HG03095 (cell line): ENCODE measurements at regions not wholly inside any gene's neighbourhood (a gene's known extent, or its start where the extent isn't known, plus 50 kb on each side); places are given as distances from the start of the nearest gene placed in this dataset.
"Not testable (repeated sequence)": the region's sequence is repeated elsewhere in the genome, so short reads cannot be mapped to it uniquely, and the experiment has no call there.

ENCODE experiments used
- ATAC-seq: cut with Tn5 transposase; IDR thresholded peaks from one replicate; pipeline ENCODE4 v1.9.1; 2021; ENCODE audit warnings: moderate library complexity; ENCODE audit not compliant: unreplicated experiment

- ATAC-seq = no peak
These were observed 53.5 kb downstream of the XCL2 start for GRCh38 chr1:168490306-168490705.

GRCh38 chr1:168488138-168488537 is 55.7 kb downstream of the XCL2 start:
- no peak for ATAC-seq

GRCh38 chr1:168486820-168487219 is 57.0 kb downstream of the XCL2 start:
- not testable (repeated sequence) for ATAC-seq

- ATAC-seq = no peak
These were observed 58.7 kb downstream of the XCL2 start for GRCh38 chr1:168485048-168485447.

GRCh38 chr1:168484083-168484482 is 59.7 kb downstream of the XCL2 start:
- no peak for ATAC-seq

- no peak for ATAC-seq
These were observed 60.3 kb downstream of the XCL2 start for GRCh38 chr1:168483539-168483938.

GRCh38 chr1:168482106-168482505 is 61.7 kb downstream of the XCL2 start:
- no peak for ATAC-seq

GRCh38 chr1:168481586-168481985 is 62.2 kb downstream of the XCL2 start:
- ATAC-seq = no peak

- ATAC-seq = no peak
These were observed 62.8 kb downstream of the XCL2 start for GRCh38 chr1:168480997-168481396.

- no peak for ATAC-seq
These were observed 66.0 kb downstream of the XCL2 start for GRCh38 chr1:168477792-168478191.

- no peak for ATAC-seq
These were observed 67.0 kb downstream of the XCL2 start for GRCh38 chr1:168476588-168477385.

- ATAC-seq = no peak
These were observed 69.5 kb downstream of the XCL2 start for GRCh38 chr1:168474322-168474721.

- no peak for ATAC-seq
These were observed 70.7 kb downstream of the XCL2 start for GRCh38 chr1:168473126-168473525.

- ATAC-seq = no peak
These were observed 71.6 kb downstream of the XCL2 start for GRCh38 chr1:168472223-168472622.

- no peak for ATAC-seq
These were observed 72.8 kb downstream of the XCL2 start for GRCh38 chr1:168470901-168471431.

GRCh38 chr1:168469690-168470089 is 74.1 kb downstream of the XCL2 start:
- no peak for ATAC-seq

- ATAC-seq = no peak
These were observed 75.0 kb downstream of the XCL2 start for GRCh38 chr1:168468822-168469221.

- no peak for ATAC-seq
These were observed 75.6 kb downstream of the XCL2 start for GRCh38 chr1:168468042-168468809.

- no peak for ATAC-seq
These were observed 76.3 kb downstream of the XCL2 start for GRCh38 chr1:168467452-168467851.

GRCh38 chr1:168466714-168467131 is 77.1 kb downstream of the XCL2 start:
- ATAC-seq = peak; percentile 52

- ATAC-seq = peak; percentile 36
These were observed 77.6 kb downstream of the XCL2 start for GRCh38 chr1:168466092-168466713.
